ENCODE measurements at regions not wholly inside any gene's neighbourhood (a gene's known extent, or its start where the extent isn't known, plus 50 kb on each side); places are given as distances from the start of the nearest gene placed in this dataset.
"Not testable (repeated sequence)": the region's sequence is repeated elsewhere in the genome, so short reads cannot be mapped to it uniquely, and the experiment has no call there.

- H3K79me2 ChIP-seq (ENCODE audit: low read depth): no peaks in the 10 kb centered on the region
- Mint-ChIP-seq H3K9me3 (no peaks in the 10 kb centered on the region), H3K4me1 (peaks cover 28% of the 10 kb centered on the region), H3K36me3 (no peaks in the 10 kb centered on the region), H3K27ac (no peak overlapping the region), H3K27me3 (ENCODE audit: insufficient read depth, low read depth) (peaks cover 5% of the 10 kb centered on the region), H3K4me3 (no peak overlapping the region)
- H2AFZ ChIP-seq (replicated peaks): no peak overlapping the region
- H3F3A ChIP-seq (ENCODE audit: low read depth): peaks cover 5% of the 10 kb centered on the region
- DNase-seq (ENCODE audit: low spot score): no peak
- H3K36me3 ChIP-seq: no peaks in the 10 kb centered on the region
- no peak overlapping the region for H3K4me2 ChIP-seq
- H3K9ac ChIP-seq: no peak overlapping the region
- H3K27ac ChIP-seq: no peak overlapping the region
- H3K27me3 ChIP-seq: no peaks in the 10 kb centered on the region
- peaks cover 30% of the 10 kb centered on the region for H3K4me1 ChIP-seq
- H3K9me3 ChIP-seq (ENCODE audit: low read depth): no peaks in the 10 kb centered on the region
- H4K20me1 ChIP-seq (ENCODE audit: low read depth): no peaks in the 10 kb centered on the region
- no peak for TF ChIP-seq EZH2phosphoT487 (IDR thresholded peaks at IDR 0.05)
- no peak for TF ChIP-seq CTCF (IDR thresholded peaks at IDR 0.05)
- no peak for TF ChIP-seq EZH2 (IDR thresholded peaks at IDR 0.05)
- H3K4me3 ChIP-seq: no peak overlapping the region
Observed at GRCh38 chr20:53789989-53790675, 196.5 kb upstream of the ZNF217 start.

GRCh38 chr20:53788253-53789022, 194.8 kb upstream of the ZNF217 start:
- TF ChIP-seq CTCF (IDR thresholded peaks at IDR 0.05) (no peak), EZH2phosphoT487 (IDR thresholded peaks at IDR 0.05) (no peak), EZH2 (IDR thresholded peaks at IDR 0.05) (no peak)
- Histone ChIP-seq H3K27ac (no peak overlapping the region), H3F3A (ENCODE audit: low read depth) (peaks cover 5% of the 10 kb centered on the region), H3K9ac (no peak overlapping the region), H2AFZ (replicated peaks) (no peak overlapping the region), H4K20me1 (ENCODE audit: low read depth) (no peaks in the 10 kb centered on the region), H3K9me3 (ENCODE audit: low read depth) (no peaks in the 10 kb centered on the region), H3K27me3 (no peaks in the 10 kb centered on the region), H3K36me3 (no peaks in the 10 kb centered on the region), H3K79me2 (ENCODE audit: low read depth) (no peaks in the 10 kb centered on the region), H3K4me2 (no peak overlapping the region), H3K4me1 (peaks cover 27% of the 10 kb centered on the region), H3K4me3 (no peak overlapping the region)
- no peak overlapping the region for H3K27ac Mint-ChIP-seq
- H3K4me1 Mint-ChIP-seq: peaks cover 26% of the 10 kb centered on the region
- no peak for DNase-seq (ENCODE audit: low spot score)
- no peak overlapping the region for H3K4me3 Mint-ChIP-seq
- H3K27me3 Mint-ChIP-seq (ENCODE audit: insufficient read depth, low read depth): peaks cover 5% of the 10 kb centered on the region
- H3K36me3 Mint-ChIP-seq: no peaks in the 10 kb centered on the region
- no peaks in the 10 kb centered on the region for H3K9me3 Mint-ChIP-seq

GRCh38 chr20:53787491-53787931, 193.9 kb upstream of the ZNF217 start:
- H3K27ac ChIP-seq; H3K9ac ChIP-seq; H3K36me3 ChIP-seq; H3K79me2 ChIP-seq (ENCODE audit: low read depth); DNase-seq (ENCODE audit: low spot score); H3K36me3 Mint-ChIP-seq; H3K9me3 ChIP-seq (ENCODE audit: low read depth); H3K4me2 ChIP-seq; H3K27me3 Mint-ChIP-seq (ENCODE audit: insufficient read depth, low read depth); H3K4me3 Mint-ChIP-seq; H3F3A ChIP-seq (ENCODE audit: low read depth); H3K27me3 ChIP-seq; H2AFZ ChIP-seq (replicated peaks); H3K9me3 Mint-ChIP-seq; H3K4me3 ChIP-seq; H4K20me1 ChIP-seq (ENCODE audit: low read depth); H3K27ac Mint-ChIP-seq: not testable (repeated sequence)
- peaks cover 26% of the 10 kb centered on the region for H3K4me1 Mint-ChIP-seq
- H3K4me1 ChIP-seq: peaks cover 27% of the 10 kb centered on the region

Data from neural progenitor cell (in vitro differentiated cells).